GM12892 (cell line): ENCODE measurements at regions not wholly inside any gene's neighbourhood (a gene's known extent, or its start where the extent isn't known, plus 50 kb on each side); places are given as distances from the start of the nearest gene placed in this dataset.

ENCODE experiments used
- POLR2A ChIP-seq: IDR thresholded peaks from 2 replicates; pipeline ENCODE4 v1.6.1; 2011; ENCODE audit warnings: low read depth, low read length, control low read depth
- POLR2AphosphoS5 ChIP-seq: IDR thresholded peaks from 2 replicates; pipeline ENCODE4 v1.6.1; 2011; ENCODE audit warnings: low read depth, low read length, control low read depth
- TAF1 ChIP-seq: IDR thresholded peaks from 2 replicates; pipeline ENCODE4 v1.6.1; 2011; ENCODE audit warnings: low read depth, mild to moderate bottlenecking, control low read depth, low read length, borderline replicate concordance

- no peak for TF ChIP-seq POLR2AphosphoS5
- TF ChIP-seq POLR2A, result no peak
- TF ChIP-seq TAF1, result no peak
These were observed 223.8 kb upstream of the ARRDC4 start for GRCh38 chr15:97736748-97737147.
